ENCODE measurements at regions not wholly inside any gene's neighbourhood (a gene's known extent, or its start where the extent isn't known, plus 50 kb on each side); places are given as distances from the start of the nearest gene placed in this dataset.

DNA sequence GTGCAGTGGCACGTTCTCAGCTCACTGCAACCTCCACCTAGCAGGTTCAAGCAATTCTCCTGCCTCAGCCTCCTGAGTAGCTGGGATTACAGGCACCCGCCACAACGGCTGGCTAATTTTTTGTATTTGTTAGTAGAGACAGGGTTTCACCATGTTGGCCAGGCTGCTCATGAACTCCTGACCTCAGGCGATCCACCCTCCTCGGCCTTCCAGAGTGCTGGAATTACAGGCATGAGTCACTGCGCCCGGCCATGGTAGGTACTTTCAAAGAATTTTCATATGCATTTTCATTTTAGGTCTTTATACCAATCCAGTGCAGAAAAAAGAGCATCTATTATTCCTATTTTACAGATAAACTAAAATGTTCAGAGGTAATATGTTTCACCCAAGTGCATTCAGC is 411.3 kb upstream of the USP15 start (continued):
- TF ChIP-seq, protein P1, sequence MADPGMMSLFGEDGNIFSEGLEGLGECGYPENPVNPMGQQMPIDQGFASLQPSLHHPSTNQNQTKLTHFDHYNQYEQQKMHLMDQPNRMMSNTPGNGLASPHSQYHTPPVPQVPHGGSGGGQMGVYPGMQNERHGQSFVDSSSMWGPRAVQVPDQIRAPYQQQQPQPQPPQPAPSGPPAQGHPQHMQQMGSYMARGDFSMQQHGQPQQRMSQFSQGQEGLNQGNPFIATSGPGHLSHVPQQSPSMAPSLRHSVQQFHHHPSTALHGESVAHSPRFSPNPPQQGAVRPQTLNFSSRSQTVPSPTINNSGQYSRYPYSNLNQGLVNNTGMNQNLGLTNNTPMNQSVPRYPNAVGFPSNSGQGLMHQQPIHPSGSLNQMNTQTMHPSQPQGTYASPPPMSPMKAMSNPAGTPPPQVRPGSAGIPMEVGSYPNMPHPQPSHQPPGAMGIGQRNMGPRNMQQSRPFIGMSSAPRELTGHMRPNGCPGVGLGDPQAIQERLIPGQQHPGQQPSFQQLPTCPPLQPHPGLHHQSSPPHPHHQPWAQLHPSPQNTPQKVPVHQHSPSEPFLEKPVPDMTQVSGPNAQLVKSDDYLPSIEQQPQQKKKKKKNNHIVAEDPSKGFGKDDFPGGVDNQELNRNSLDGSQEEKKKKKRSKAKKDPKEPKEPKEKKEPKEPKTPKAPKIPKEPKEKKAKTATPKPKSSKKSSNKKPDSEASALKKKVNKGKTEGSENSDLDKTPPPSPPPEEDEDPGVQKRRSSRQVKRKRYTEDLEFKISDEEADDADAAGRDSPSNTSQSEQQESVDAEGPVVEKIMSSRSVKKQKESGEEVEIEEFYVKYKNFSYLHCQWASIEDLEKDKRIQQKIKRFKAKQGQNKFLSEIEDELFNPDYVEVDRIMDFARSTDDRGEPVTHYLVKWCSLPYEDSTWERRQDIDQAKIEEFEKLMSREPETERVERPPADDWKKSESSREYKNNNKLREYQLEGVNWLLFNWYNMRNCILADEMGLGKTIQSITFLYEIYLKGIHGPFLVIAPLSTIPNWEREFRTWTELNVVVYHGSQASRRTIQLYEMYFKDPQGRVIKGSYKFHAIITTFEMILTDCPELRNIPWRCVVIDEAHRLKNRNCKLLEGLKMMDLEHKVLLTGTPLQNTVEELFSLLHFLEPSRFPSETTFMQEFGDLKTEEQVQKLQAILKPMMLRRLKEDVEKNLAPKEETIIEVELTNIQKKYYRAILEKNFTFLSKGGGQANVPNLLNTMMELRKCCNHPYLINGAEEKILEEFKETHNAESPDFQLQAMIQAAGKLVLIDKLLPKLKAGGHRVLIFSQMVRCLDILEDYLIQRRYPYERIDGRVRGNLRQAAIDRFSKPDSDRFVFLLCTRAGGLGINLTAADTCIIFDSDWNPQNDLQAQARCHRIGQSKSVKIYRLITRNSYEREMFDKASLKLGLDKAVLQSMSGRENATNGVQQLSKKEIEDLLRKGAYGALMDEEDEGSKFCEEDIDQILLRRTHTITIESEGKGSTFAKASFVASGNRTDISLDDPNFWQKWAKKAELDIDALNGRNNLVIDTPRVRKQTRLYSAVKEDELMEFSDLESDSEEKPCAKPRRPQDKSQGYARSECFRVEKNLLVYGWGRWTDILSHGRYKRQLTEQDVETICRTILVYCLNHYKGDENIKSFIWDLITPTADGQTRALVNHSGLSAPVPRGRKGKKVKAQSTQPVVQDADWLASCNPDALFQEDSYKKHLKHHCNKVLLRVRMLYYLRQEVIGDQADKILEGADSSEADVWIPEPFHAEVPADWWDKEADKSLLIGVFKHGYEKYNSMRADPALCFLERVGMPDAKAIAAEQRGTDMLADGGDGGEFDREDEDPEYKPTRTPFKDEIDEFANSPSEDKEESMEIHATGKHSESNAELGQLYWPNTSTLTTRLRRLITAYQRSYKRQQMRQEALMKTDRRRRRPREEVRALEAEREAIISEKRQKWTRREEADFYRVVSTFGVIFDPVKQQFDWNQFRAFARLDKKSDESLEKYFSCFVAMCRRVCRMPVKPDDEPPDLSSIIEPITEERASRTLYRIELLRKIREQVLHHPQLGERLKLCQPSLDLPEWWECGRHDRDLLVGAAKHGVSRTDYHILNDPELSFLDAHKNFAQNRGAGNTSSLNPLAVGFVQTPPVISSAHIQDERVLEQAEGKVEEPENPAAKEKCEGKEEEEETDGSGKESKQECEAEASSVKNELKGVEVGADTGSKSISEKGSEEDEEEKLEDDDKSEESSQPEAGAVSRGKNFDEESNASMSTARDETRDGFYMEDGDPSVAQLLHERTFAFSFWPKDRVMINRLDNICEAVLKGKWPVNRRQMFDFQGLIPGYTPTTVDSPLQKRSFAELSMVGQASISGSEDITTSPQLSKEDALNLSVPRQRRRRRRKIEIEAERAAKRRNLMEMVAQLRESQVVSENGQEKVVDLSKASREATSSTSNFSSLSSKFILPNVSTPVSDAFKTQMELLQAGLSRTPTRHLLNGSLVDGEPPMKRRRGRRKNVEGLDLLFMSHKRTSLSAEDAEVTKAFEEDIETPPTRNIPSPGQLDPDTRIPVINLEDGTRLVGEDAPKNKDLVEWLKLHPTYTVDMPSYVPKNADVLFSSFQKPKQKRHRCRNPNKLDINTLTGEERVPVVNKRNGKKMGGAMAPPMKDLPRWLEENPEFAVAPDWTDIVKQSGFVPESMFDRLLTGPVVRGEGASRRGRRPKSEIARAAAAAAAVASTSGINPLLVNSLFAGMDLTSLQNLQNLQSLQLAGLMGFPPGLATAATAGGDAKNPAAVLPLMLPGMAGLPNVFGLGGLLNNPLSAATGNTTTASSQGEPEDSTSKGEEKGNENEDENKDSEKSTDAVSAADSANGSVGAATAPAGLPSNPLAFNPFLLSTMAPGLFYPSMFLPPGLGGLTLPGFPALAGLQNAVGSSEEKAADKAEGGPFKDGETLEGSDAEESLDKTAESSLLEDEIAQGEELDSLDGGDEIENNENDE (IDR thresholded peaks at IDR 0.05; ENCODE audit: insufficient replicate concordance, low read length) = no peak
- no peak for TF ChIP-seq TBP (IDR thresholded peaks at IDR 0.05; ENCODE audit: low read depth, low read length)
- TF ChIP-seq TAF7 (optimal IDR thresholded peaks at IDR 0.05; ENCODE audit: borderline replicate concordance, low read depth, low read length) = no peak
- no peak for TF ChIP-seq EZH2 (IDR thresholded peaks at IDR 0.05; ENCODE audit: low read depth, low read length, severe bottlenecking)
- TF ChIP-seq TEAD4 (IDR thresholded peaks at IDR 0.05; ENCODE audit: low read depth, low read length) = no peak
